HG02973 (cell line): ENCODE measurements at regions not wholly inside any gene's neighbourhood (a gene's known extent, or its start where the extent isn't known, plus 50 kb on each side); places are given as distances from the start of the nearest gene placed in this dataset.

Experiments
- ATAC-seq: cut with Tn5 transposase; IDR thresholded peaks from one replicate; pipeline ENCODE4 v1.9.1; 2021; ENCODE audit warnings: moderate library complexity; ENCODE audit not compliant: unreplicated experiment

GRCh38 chr15:31472636-31473384, 146.2 kb downstream of the KLF13 start:
- ATAC-seq, result peak; percentile 88

- peak; percentile 13 for ATAC-seq
Measured at GRCh38 chr15:31473385-31474058, 146.9 kb downstream of the KLF13 start.

- ATAC-seq, result no peak
Measured at GRCh38 chr15:31474059-31474868, 147.6 kb downstream of the KLF13 start.

GRCh38 chr15:31476236-31476810, 149.7 kb downstream of the KLF13 start:
- no peak for ATAC-seq

- ATAC-seq, result no peak
Measured at GRCh38 chr15:31476866-31477265, 150.2 kb downstream of the KLF13 start.

- no peak for ATAC-seq
Measured at GRCh38 chr15:31477301-31477700, 150.7 kb downstream of the KLF13 start.

- ATAC-seq, result no peak
Measured at GRCh38 chr15:31477851-31478701, 151.4 kb downstream of the KLF13 start.

GRCh38 chr15:31478702-31479221, 152.1 kb downstream of the KLF13 start:
- no peak for ATAC-seq

- no peak for ATAC-seq
Measured at GRCh38 chr15:31480356-31481025, 153.9 kb downstream of the KLF13 start.

GRCh38 chr15:31481142-31481541, 154.5 kb downstream of the KLF13 start:
- no peak for ATAC-seq

- no peak for ATAC-seq
Measured at GRCh38 chr15:31482122-31482922, 155.7 kb downstream of the KLF13 start.

- ATAC-seq, result no peak
Measured at GRCh38 chr15:31483053-31483985, 156.7 kb downstream of the KLF13 start.

- ATAC-seq, result no peak
Measured at GRCh38 chr15:31483986-31484951, 157.6 kb downstream of the KLF13 start.

GRCh38 chr15:31484986-31485385, 158.4 kb downstream of the KLF13 start:
- ATAC-seq, result no peak

GRCh38 chr15:31485431-31485830, 158.8 kb downstream of the KLF13 start:
- ATAC-seq, result no peak

GRCh38 chr15:31485911-31486461, 159.4 kb downstream of the KLF13 start:
- no peak for ATAC-seq
